ENCODE measurements at regions not wholly inside any gene's neighbourhood (a gene's known extent, or its start where the extent isn't known, plus 50 kb on each side); places are given as distances from the start of the nearest gene placed in this dataset.
"Not testable (repeated sequence)": the region's sequence is repeated elsewhere in the genome, so short reads cannot be mapped to it uniquely, and the experiment has no call there.

- DNase-seq (ENCODE audit: extremely low spot score): no peak
- Histone ChIP-seq H3K4me3 (ENCODE audit: low read depth, low read length) (no peak overlapping the region), H3K27ac (ENCODE audit: low read depth) (no peak overlapping the region), H3K4me1 (ENCODE audit: insufficient read depth) (no peaks in the 10 kb centered on the region), H3K36me3 (ENCODE audit: insufficient read depth) (no peaks in the 10 kb centered on the region)
- WGBS: 89% methylated on average over 3 of the region's 3 CpGs
Measured at GRCh38 chr3:68676136-68676535, 256.2 kb downstream of the TAFA4 start.

GRCh38 chr3:68667346-68667745 lies 265.0 kb downstream of the TAFA4 start:
- no peak overlapping the region for H3K27ac ChIP-seq (ENCODE audit: low read depth)
- no peaks in the 10 kb centered on the region for H3K4me1 ChIP-seq (ENCODE audit: insufficient read depth)
- H3K4me3 ChIP-seq (ENCODE audit: low read depth, low read length): no peak overlapping the region
- no peak for DNase-seq (ENCODE audit: extremely low spot score)
- no peaks in the 10 kb centered on the region for H3K36me3 ChIP-seq (ENCODE audit: insufficient read depth)

GRCh38 chr3:68666429-68667136 lies 265.8 kb downstream of the TAFA4 start:
- H3K27ac ChIP-seq (ENCODE audit: low read depth): no peak overlapping the region
- H3K36me3 ChIP-seq (ENCODE audit: insufficient read depth): no peaks in the 10 kb centered on the region
- no peak overlapping the region for H3K4me3 ChIP-seq (ENCODE audit: low read depth, low read length)
- WGBS: 51% methylated on average over 4 of the region's 4 CpGs
- H3K4me1 ChIP-seq (ENCODE audit: insufficient read depth): no peaks in the 10 kb centered on the region
- DNase-seq (ENCODE audit: extremely low spot score): no peak

GRCh38 chr3:68664276-68664675 lies 268.1 kb downstream of the TAFA4 start:
- 42% methylated on average over 1 of the region's 1 CpG for WGBS
- Histone ChIP-seq H3K4me3 (ENCODE audit: low read depth, low read length) (no peak overlapping the region), H3K27ac (ENCODE audit: low read depth) (no peak overlapping the region), H3K36me3 (ENCODE audit: insufficient read depth) (no peaks in the 10 kb centered on the region), H3K4me1 (ENCODE audit: insufficient read depth) (no peaks in the 10 kb centered on the region)
- DNase-seq (ENCODE audit: extremely low spot score): no peak

- Histone ChIP-seq H3K4me3 (ENCODE audit: low read depth, low read length) (no peak overlapping the region), H3K27ac (ENCODE audit: low read depth) (no peak overlapping the region), H3K36me3 (ENCODE audit: insufficient read depth) (no peaks in the 10 kb centered on the region), H3K4me1 (ENCODE audit: insufficient read depth) (no peaks in the 10 kb centered on the region)
- DNase-seq (ENCODE audit: extremely low spot score): no peak
- WGBS: 92% methylated on average over 1 of the region's 1 CpG
Measured at GRCh38 chr3:68662176-68662575, 270.2 kb downstream of the TAFA4 start.

GRCh38 chr3:68650657-68651056 lies 281.7 kb downstream of the TAFA4 start:
- not testable (repeated sequence) for H3K36me3 ChIP-seq (ENCODE audit: insufficient read depth); H3K4me1 ChIP-seq (ENCODE audit: insufficient read depth); H3K27ac ChIP-seq (ENCODE audit: low read depth); DNase-seq (ENCODE audit: extremely low spot score); H3K4me3 ChIP-seq (ENCODE audit: low read depth, low read length)
- 87% methylated on average over 3 of the region's 3 CpGs for WGBS

- no peak overlapping the region for H3K27ac ChIP-seq (ENCODE audit: low read depth)
Measured at GRCh38 chr3:68648494-68648893, 283.9 kb downstream of the TAFA4 start.

GRCh38 chr3:68631850-68632545 lies 300.3 kb downstream of the TAFA4 start:
- H3K4me3 ChIP-seq (ENCODE audit: low read depth, low read length): no peak overlapping the region
- DNase-seq (ENCODE audit: extremely low spot score): no peak
- 41% methylated on average over 7 of the region's 7 CpGs for WGBS
- no peak overlapping the region for H3K27ac ChIP-seq (ENCODE audit: low read depth)
- no peaks in the 10 kb centered on the region for H3K36me3 ChIP-seq (ENCODE audit: insufficient read depth)
- H3K4me1 ChIP-seq (ENCODE audit: insufficient read depth): no peaks in the 10 kb centered on the region

More at GRCh38 chr3:68648494-68648893, 283.9 kb downstream of the TAFA4 start:
- Histone ChIP-seq H3K4me1 (ENCODE audit: insufficient read depth) (no peaks in the 10 kb centered on the region), H3K36me3 (ENCODE audit: insufficient read depth) (no peaks in the 10 kb centered on the region), H3K4me3 (ENCODE audit: low read depth, low read length) (no peak overlapping the region)
- 73% methylated on average over 2 of the region's 2 CpGs for WGBS
- DNase-seq (ENCODE audit: extremely low spot score): no peak

GRCh38 chr3:68620211-68620610 lies 312.1 kb downstream of the TAFA4 start:
- no peak for DNase-seq (ENCODE audit: extremely low spot score)
- H3K4me1 ChIP-seq (ENCODE audit: insufficient read depth): no peaks in the 10 kb centered on the region
- H3K4me3 ChIP-seq (ENCODE audit: low read depth, low read length): no peak overlapping the region
- WGBS: 94% methylated on average over 6 of the region's 6 CpGs
- H3K27ac ChIP-seq (ENCODE audit: low read depth): no peak overlapping the region
- no peaks in the 10 kb centered on the region for H3K36me3 ChIP-seq (ENCODE audit: insufficient read depth)

- 84% methylated on average over 6 of the region's 6 CpGs for WGBS
- no peaks in the 10 kb centered on the region for H3K4me1 ChIP-seq (ENCODE audit: insufficient read depth)
- no peaks in the 10 kb centered on the region for H3K36me3 ChIP-seq (ENCODE audit: insufficient read depth)
- H3K27ac ChIP-seq (ENCODE audit: low read depth): no peak overlapping the region
- H3K4me3 ChIP-seq (ENCODE audit: low read depth, low read length): no peak overlapping the region
- DNase-seq (ENCODE audit: extremely low spot score): no peak
Measured at GRCh38 chr3:68614087-68614486, 318.3 kb downstream of the TAFA4 start.

DNA sequence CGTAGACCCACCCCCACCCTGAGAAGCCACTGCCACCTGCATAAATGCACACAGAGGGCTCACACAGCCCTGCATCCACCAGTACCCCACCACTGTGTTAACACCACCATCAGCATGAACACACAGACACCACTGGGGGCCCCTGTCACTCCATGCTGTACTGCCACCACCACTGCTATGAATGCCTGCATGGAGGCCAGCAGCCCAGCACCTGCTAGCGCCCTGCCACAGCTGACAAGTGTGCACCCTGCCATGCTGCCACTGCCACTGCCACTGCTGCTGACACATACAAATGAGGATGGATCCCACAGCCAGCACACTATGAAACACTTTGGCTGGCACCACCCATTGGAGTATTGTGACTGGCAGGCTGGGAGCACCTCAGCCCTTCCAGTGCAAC lies 361.0 kb downstream of the TAFA4 start:
- 90% methylated on average over 2 of the region's 2 CpGs for WGBS
- no peak overlapping the region for H3K27ac ChIP-seq (ENCODE audit: low read depth)
- H3K36me3 ChIP-seq (ENCODE audit: insufficient read depth): no peaks in the 10 kb centered on the region
- H3K4me1 ChIP-seq (ENCODE audit: insufficient read depth): no peaks in the 10 kb centered on the region
- no peak for DNase-seq (ENCODE audit: extremely low spot score)
- H3K4me3 ChIP-seq (ENCODE audit: low read depth, low read length): no peak overlapping the region

DNA sequence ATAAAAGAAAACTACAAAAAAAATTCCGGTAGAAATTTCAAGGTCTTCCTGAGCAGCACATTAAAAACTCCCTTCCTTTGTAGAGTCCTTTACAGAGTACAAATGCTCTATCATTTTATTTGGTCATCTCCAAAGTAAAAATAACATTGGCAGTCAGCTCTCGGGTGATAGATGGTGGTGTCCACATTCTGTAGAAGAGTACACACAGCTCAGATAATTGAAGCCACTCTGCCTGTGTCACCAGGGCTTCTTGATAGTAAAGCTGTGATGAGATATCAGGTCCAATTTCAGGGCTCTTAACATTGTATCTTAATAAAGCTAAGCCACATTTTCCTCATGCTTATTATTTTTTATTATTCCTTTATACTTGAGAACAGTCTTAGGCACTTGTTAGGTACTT lies 371.6 kb downstream of the TAFA4 start:
- no peak for DNase-seq (ENCODE audit: extremely low spot score)
- Histone ChIP-seq H3K4me3 (ENCODE audit: low read depth, low read length) (no peak overlapping the region), H3K36me3 (ENCODE audit: insufficient read depth) (no peaks in the 10 kb centered on the region), H3K27ac (ENCODE audit: low read depth) (no peak overlapping the region), H3K4me1 (ENCODE audit: insufficient read depth) (peaks cover 3% of the 10 kb centered on the region)
- WGBS: 66% methylated on average over 2 of the region's 2 CpGs

DNA sequence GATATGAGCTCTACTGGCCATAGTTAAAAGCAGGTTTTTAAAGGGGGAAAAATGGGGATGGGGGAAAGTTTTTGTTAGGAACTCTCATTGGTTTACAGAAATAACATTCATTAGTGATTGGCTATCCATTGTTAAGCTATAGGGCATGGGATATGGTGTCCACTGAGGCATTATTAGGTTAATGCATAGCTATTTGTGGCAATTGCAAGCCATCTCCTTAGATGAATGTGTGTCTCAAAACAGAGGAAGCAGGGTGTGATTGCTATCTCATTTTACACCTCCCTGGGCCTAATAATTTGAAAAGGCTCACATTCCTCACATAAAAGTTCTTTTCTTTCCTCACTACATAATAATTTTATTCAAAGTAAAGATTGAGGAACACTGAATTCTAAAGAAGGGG lies 396.6 kb downstream of the TAFA4 start:
- Histone ChIP-seq H3K27ac (ENCODE audit: low read depth) (no peak overlapping the region), H3K36me3 (ENCODE audit: insufficient read depth) (no peaks in the 10 kb centered on the region), H3K4me3 (ENCODE audit: low read depth, low read length) (no peak overlapping the region), H3K4me1 (ENCODE audit: insufficient read depth) (no peaks in the 10 kb centered on the region)
- DNase-seq (ENCODE audit: extremely low spot score): no peak

DNA sequence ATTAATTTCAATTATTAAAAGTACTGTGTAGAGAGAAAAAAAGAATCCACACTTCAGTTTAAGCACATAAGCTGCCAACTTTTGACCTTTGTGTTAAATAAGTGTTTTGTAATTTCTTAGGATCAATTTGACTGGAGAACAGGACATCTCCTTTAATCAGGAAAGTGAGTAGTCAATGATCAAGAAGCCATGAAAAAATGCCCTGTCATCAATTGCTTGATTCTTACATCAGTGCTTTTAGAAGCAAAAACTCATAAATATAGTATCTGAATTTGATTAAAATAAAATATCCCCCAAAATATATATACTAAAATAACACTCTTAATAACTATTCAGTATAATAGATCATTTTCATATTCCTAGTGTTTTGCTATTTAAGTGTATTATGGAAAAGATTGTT lies 409.0 kb downstream of the TAFA4 start:
- Histone ChIP-seq H3K4me1 (ENCODE audit: insufficient read depth) (no peaks in the 10 kb centered on the region), H3K4me3 (ENCODE audit: low read depth, low read length) (no peak overlapping the region), H3K36me3 (ENCODE audit: insufficient read depth) (no peaks in the 10 kb centered on the region), H3K27ac (ENCODE audit: low read depth) (no peak overlapping the region)
- no peak for DNase-seq (ENCODE audit: extremely low spot score)
